SK-N-SH treated with all-trans-retinoic acid at 6 μM for 48 hours (cell line): ENCODE measurements at regions not wholly inside any gene's neighbourhood (a gene's known extent, or its start where the extent isn't known, plus 50 kb on each side); places are given as distances from the start of the nearest gene placed in this dataset.

Experiments
- ATAC-seq: fragments of 200-7000 bp; cut with Tn5 transposase; 3 replicates; pipeline ENCODE4 v1.9.1; 2020; ENCODE audit warnings: mild to moderate bottlenecking, moderate library complexity
- ARNTL ChIP-seq: fragments of 450-650 bp; formaldehyde crosslinking; IDR thresholded peaks from 2 replicates; pipeline ENCODE4 v1.5.0; 2020; ENCODE audit warnings: low read depth, mild to moderate bottlenecking, moderate library complexity, borderline replicate concordance
- BACH2 ChIP-seq: fragments of 250-450 bp; sonication (Bioruptor Pico); IDR thresholded peaks from 2 replicates; pipeline ENCODE4 v1.9.0; 2021; ENCODE audit warnings: mild to moderate bottlenecking, borderline replicate concordance
- CREB5 ChIP-seq: fragments of 250-450 bp; sonication (Bioruptor Pico); IDR thresholded peaks from 2 replicates; pipeline ENCODE4 v1.5.1; 2020; ENCODE audit warnings: low read depth, mild to moderate bottlenecking, moderate library complexity
- CSDC2 ChIP-seq: fragments of 250-450 bp; sonication (Bioruptor Pico); IDR thresholded peaks from 2 replicates; pipeline ENCODE4 v1.5.0; 2020; ENCODE audit warnings: mild to moderate bottlenecking, moderate library complexity
- ESRRG ChIP-seq: fragments of 250-450 bp; sonication (Bioruptor Pico); IDR thresholded peaks from 2 replicates; pipeline ENCODE4 v1.6.1; 2021; ENCODE audit warnings: mild to moderate bottlenecking
- GLIS3 ChIP-seq: fragments of 250-450 bp; sonication (Bioruptor Pico); IDR thresholded peaks from 2 replicates; pipeline ENCODE4 v1.5.0; 2020; ENCODE audit warnings: mild to moderate bottlenecking, moderate library complexity
- ISL1 ChIP-seq: fragments of 250-450 bp; sonication (Bioruptor Pico); IDR thresholded peaks from 2 replicates; pipeline ENCODE4 v2.1.2; 2022; ENCODE audit warnings: mild to moderate bottlenecking, moderate library complexity
- OSR1 ChIP-seq: fragments of 250-450 bp; sonication (Bioruptor Pico); IDR thresholded peaks from 2 replicates; pipeline ENCODE4 v1.8.0; 2022; ENCODE audit warnings: moderate library complexity, mild to moderate bottlenecking, inconsistent platforms
- POU6F1 ChIP-seq: fragments of 250-450 bp; sonication (Bioruptor Pico); IDR thresholded peaks from 2 replicates; pipeline ENCODE4 v1.8.0; 2021; ENCODE audit warnings: low read depth, mild to moderate bottlenecking, moderate library complexity, borderline replicate concordance
- PPARA ChIP-seq: fragments of 250-450 bp; sonication (Bioruptor Pico); IDR thresholded peaks from 2 replicates; pipeline ENCODE4 v1.5.0; 2020; ENCODE audit warnings: mild to moderate bottlenecking, borderline replicate concordance
- RARB ChIP-seq: fragments of 250-450 bp; sonication (Bioruptor Pico); IDR thresholded peaks from 2 replicates; pipeline ENCODE4 v1.8.0; 2021; ENCODE audit warnings: mild to moderate bottlenecking, moderate library complexity
- TCF4 ChIP-seq: fragments of 250-450 bp; sonication (Bioruptor Pico); IDR thresholded peaks from 2 replicates; pipeline ENCODE4 v1.8.0; 2021; ENCODE audit warnings: mild to moderate bottlenecking, moderate library complexity, borderline replicate concordance
- TOX ChIP-seq: fragments of 250-450 bp; sonication (Bioruptor Pico); IDR thresholded peaks from 2 replicates; pipeline ENCODE4 v1.8.0; 2021; ENCODE audit warnings: mild to moderate bottlenecking, moderate library complexity, borderline replicate concordance
- TSHZ2 ChIP-seq: fragments of 250-450 bp; sonication (Bioruptor Pico); IDR thresholded peaks from 2 replicates; pipeline ENCODE4 v1.5.0; 2020; ENCODE audit warnings: mild to moderate bottlenecking, moderate library complexity
- ZC3H10 ChIP-seq: fragments of 250-450 bp; sonication (Bioruptor Pico); IDR thresholded peaks from 2 replicates; pipeline ENCODE4 v1.5.1; 2021; ENCODE audit warnings: mild to moderate bottlenecking, moderate library complexity
- ZFP30 ChIP-seq: fragments of 450-650 bp; formaldehyde crosslinking; IDR thresholded peaks from 2 replicates; pipeline ENCODE4 v1.5.0; 2022; ENCODE audit warnings: mild to moderate bottlenecking, moderate library complexity
- ZNF70 ChIP-seq: fragments of 450-650 bp; formaldehyde crosslinking; IDR thresholded peaks from 2 replicates; pipeline ENCODE4 v1.5.0; 2020; ENCODE audit warnings: mild to moderate bottlenecking, moderate library complexity
- ZNF8 ChIP-seq: fragments of 450-650 bp; formaldehyde crosslinking; IDR thresholded peaks from 2 replicates; pipeline ENCODE4 v1.5.0; 2020; ENCODE audit warnings: mild to moderate bottlenecking, moderate library complexity
- TF ChIP-seq, protein P1 (sequence below): fragments of 250-450 bp; sonication (Bioruptor Pico); IDR thresholded peaks from 2 replicates; pipeline ENCODE4 v1.8.0; 2020; ENCODE audit warnings: mild to moderate bottlenecking, moderate library complexity, borderline replicate concordance

- no peak for TF ChIP-seq TSHZ2 (CRISPR knock-in tag)
These were observed 715.6 kb downstream of the EPHA4 start (continued) for GRCh38 chr2:220856486-220856885.

GRCh38 chr2:220857368-220857767 lies 714.7 kb downstream of the EPHA4 start:
- TF ChIP-seq ZNF8 (CRISPR knock-in tag) (no peak), ZNF70 (CRISPR knock-in tag) (no peak), ESRRG (CRISPR knock-in tag) (no peak), OSR1 (CRISPR knock-in tag) (no peak)
- TF ChIP-seq, all 23 proteins: peak for 0
- ATAC-seq = no peak

DNA sequence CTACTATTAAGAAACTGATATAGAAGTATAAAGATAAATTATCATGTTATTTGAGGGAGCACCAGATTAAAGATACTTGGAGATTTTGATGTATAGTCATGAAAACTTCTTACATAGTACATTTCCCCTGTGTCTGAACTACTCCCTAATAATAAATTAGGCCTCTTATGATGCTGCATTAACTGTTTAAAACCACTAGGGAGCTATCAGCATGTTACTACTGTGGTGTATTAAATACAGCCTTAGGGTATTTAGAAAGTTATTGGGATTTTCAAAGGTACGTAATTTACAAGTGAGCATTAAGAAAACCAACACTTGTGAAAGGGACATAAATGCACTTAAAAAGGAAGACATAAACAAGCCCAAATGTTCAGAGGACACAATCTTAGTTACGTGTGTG lies 714.0 kb downstream of the EPHA4 start:
- no peak for ATAC-seq
- TF ChIP-seq RARB (CRISPR knock-in tag) (no peak), TSHZ2 (CRISPR knock-in tag) (no peak), PPARA (CRISPR knock-in tag) (no peak), BACH2 (CRISPR knock-in tag) (no peak), CSDC2 (CRISPR knock-in tag) (no peak), GLIS3 (CRISPR knock-in tag) (no peak), ZNF8 (CRISPR knock-in tag) (no peak), TCF4 (CRISPR knock-in tag) (no peak), ISL1 (CRISPR knock-in tag) (no peak), POU6F1 (no peak), CREB5 (CRISPR knock-in tag) (no peak), TOX (no peak), ZFP30 (CRISPR knock-in tag) (no peak), OSR1 (CRISPR knock-in tag) (no peak), ZC3H10 (CRISPR knock-in tag) (no peak)
- TF ChIP-seq, protein P1, sequence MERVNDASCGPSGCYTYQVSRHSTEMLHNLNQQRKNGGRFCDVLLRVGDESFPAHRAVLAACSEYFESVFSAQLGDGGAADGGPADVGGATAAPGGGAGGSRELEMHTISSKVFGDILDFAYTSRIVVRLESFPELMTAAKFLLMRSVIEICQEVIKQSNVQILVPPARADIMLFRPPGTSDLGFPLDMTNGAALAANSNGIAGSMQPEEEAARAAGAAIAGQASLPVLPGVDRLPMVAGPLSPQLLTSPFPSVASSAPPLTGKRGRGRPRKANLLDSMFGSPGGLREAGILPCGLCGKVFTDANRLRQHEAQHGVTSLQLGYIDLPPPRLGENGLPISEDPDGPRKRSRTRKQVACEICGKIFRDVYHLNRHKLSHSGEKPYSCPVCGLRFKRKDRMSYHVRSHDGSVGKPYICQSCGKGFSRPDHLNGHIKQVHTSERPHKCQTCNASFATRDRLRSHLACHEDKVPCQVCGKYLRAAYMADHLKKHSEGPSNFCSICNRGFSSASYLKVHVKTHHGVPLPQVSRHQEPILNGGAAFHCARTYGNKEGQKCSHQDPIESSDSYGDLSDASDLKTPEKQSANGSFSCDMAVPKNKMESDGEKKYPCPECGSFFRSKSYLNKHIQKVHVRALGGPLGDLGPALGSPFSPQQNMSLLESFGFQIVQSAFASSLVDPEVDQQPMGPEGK (CRISPR knock-in tag) = no peak

- TF ChIP-seq CREB5 (CRISPR knock-in tag) (no peak), ARNTL (no peak)
- TF ChIP-seq, all 23 proteins: peak for 0
- ATAC-seq = no peak
These were observed 700.2 kb downstream of the EPHA4 start for GRCh38 chr2:220871909-220872308.
